Dedifferentiated amniotic fluid mesenchymal stem cell (primary cell): ENCODE measurements at regions not wholly inside any gene's neighbourhood (a gene's known extent, or its start where the extent isn't known, plus 50 kb on each side); places are given as distances from the start of the nearest gene placed in this dataset.

Experiments used
- DNase-seq: peaks from one replicate; pipeline ENCODE4 v3.0.0-alpha.2; 2016; ENCODE audit errors: extremely low spot score

DNA sequence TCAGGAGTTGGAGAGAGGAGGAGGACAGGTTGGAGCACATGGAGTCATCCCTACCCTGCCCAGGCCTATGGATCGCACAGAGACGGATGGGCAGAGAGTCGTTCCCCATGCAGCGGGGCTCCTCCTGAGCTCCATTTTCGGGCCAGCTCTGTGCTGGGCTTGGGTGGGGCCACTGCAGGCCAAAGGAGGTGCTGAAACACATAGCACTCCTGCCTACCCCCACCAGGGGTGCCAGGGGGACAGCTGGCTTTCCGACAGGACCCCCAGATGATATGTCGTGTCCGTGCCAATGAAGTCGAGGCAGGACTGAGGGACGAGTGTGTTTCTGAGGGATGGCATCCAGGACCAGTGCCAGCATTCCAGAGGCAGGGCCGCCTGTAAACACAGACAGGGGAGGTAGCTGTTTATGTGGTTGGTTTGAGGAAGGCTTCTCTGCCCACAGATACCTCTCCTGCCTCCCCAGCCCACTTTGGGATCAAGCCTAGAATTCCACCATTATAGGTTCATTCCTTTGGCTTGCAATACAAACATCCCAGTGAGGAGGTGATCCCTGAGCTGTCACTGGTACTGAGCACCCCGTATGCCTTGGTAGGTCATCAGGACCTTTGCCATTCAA is 116.6 kb downstream of the GLI2 start:
- no peak for DNase-seq

DNA sequence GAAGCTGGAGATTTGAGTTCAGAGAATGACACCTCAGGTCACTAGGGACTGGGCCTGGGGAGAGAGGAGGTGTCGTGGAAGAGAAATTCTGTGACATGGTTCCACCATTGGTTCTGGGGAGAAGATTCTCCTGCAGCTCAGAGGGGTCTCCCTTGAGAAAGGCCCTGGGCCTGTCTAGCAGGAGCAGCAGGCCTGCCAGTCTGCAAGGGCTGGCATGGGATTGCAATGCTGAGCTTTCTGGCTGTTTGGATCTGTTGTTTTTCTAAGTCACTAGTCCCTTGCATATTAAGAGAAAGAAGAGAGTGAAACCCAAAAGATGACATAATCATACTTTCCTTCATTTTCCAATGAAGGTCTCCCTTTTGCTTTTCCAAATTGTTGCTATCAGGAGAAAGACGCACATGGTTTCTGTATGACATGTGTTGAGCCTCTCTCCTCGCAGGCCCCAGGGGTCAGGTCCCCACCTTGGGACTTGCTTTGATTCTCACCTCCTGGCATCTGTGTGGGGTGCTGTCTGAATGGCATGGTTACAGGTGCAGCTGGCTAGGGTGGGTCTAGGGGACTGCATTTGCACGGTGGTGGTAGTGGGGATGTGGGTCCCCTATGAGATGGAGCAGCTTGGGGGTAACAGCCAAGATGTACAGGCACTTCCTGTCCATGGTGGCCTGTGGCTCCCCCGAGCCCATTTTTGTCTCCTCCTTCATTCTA is 117.8 kb downstream of the GLI2 start:
- no peak for DNase-seq

GRCh38 chr2:120854014-120854620 is 118.4 kb downstream of the GLI2 start:
- no peak for DNase-seq

GRCh38 chr2:120854766-120855530 is 119.3 kb downstream of the GLI2 start:
- DNase-seq = no peak

DNA sequence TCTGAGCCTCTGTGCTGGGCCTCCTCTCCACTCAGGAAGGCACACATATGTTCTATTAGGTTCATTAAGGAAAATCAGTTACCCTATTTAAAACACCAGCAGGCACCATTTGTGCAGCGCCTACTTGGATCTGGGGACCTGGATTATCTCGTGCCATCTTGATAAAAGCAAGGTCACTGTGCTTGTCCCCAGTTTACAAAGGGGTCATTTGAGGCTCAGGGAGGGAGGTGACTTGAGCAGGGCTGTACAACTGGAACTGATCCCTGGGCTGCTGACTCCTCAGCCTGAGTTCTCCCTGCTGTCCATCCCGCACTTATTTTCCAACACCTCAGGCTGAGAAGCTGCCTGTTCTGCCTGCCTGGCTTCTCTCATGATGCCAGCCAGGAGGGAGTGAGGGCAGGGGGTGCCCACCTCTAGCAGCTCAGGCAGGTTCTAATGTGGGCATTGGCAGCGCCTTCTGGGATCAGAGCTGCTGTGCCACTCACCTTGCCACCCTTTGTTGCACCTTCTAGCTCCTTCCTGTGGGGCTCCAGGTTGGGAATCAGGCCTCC is 120.3 kb downstream of the GLI2 start:
- DNase-seq = no peak

DNA sequence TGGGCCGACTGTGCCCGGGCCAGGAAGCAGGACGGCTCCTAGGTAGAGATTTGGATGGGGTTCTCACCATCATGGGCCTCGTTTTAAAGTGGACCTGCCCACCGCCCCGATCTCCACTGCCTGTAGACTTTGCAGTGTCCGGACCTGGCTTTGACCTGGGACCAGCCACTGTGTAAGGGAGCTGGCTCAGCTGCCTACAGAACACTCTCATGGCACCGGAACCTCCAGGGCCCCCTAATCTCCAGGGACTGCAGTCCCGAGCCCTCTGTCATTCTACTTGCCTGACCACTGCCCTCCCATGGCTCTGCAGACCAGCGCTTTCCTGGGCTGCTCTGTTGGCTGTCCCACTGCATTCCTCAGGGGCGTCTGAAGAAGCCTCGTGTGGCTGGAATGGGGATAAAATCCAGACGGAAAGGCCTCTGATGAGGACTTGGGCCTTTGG is 120.8 kb downstream of the GLI2 start:
- no peak for DNase-seq

- DNase-seq = no peak
Measured at GRCh38 chr2:120857422-120857821, 121.8 kb downstream of the GLI2 start.

- no peak for DNase-seq
Measured at GRCh38 chr2:120857931-120858330, 122.3 kb downstream of the GLI2 start.

GRCh38 chr2:120858361-120859106 is 122.9 kb downstream of the GLI2 start:
- DNase-seq = no peak

DNA sequence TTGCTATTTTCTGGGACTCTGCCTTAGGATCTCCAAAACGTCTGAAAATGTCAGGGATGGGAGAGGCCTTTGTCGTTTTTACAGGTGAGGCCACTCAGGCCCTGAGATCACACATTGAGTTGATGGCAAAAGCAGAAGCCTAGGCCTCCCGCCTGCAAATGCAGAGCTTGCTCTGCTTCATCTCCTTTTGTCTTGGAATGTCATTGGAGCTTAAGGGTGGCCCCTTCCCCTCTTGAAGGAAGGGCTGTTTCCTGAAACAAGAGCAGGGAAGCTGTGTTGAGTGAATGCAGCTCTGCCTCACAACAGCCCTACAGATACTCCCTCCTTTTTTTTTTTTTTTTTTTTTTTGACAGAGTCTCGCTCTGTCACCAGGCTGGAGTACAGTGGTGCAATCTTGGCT is 123.5 kb downstream of the GLI2 start:
- no peak for DNase-seq

DNA sequence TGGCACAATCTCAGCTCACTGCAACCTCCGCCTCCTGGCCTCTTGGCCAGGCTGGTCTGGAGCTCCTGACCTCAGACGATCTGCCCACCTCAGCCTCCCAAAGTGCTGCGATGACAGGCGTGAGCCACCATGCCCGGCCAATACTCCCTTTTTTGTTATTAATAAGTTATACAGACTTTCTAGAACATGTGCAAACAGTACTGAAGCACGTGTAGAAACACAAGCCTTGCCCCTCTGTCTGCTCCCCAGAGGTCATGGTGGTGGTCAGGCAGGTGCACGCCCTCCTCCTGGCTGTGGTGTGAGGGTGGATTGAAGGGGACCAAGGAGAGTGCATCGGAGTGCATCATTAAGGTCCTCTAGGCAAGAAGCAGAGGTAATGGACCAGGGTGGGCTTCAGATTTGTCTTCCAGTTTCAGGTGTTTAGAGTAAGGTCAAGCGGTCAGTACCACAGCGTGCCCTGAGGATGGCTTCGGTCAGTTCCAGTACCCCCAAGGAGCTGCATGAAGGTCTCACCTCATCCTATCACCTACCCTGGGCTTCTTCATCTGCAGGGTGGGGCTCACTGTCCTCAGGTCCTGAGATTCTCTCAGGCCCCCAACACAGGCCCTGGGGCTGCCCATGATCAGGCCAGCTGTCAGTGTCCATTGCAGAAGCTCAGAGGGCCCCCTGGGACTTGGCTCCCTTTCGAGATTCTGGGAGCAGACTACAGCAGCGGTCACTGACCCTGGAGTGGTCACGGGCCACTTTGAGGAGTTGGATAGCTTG is 124.3 kb downstream of the GLI2 start:
- DNase-seq = no peak

DNA sequence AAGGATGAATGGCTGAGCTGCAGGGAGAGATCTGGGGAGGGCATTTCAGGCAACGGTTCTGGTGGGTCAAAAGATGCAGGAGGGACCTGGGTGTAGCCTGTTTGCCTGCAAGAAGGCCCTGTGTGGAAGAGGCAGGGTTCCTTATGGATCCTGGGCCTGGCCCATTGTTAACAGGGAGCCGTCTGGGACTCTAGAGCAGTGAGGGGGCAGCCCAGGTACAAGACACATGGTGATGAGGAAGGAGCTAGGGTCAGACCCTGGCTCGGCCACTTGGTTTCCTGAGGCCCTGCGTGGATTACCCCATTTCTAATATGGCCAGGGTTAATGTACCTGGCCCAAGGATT is 124.9 kb downstream of the GLI2 start:
- DNase-seq = no peak

GRCh38 chr2:120861191-120861575 is 125.5 kb downstream of the GLI2 start:
- DNase-seq = no peak

GRCh38 chr2:120861576-120862191 is 126.0 kb downstream of the GLI2 start:
- no peak for DNase-seq

GRCh38 chr2:120862201-120863060 is 126.8 kb downstream of the GLI2 start:
- DNase-seq = no peak

DNA sequence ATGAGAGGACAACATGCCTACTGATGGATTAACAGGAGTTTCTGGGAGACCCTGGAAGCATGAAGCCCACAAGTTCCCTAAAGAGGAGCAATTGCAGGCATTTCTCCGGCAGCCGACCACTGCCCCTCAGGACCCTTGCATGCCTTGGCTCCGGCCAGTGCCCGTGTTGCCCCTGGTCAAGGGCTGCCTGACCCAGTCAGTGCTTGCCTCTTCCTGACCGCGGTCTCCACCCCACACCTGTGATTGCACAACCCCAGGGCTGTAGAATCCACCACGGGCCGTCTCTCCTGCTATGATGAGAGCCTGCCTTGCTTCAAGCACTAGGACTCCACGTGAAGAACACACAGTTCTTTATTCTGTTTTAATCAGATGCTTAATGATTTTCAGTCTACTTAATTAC is 127.5 kb downstream of the GLI2 start:
- no peak for DNase-seq

DNA sequence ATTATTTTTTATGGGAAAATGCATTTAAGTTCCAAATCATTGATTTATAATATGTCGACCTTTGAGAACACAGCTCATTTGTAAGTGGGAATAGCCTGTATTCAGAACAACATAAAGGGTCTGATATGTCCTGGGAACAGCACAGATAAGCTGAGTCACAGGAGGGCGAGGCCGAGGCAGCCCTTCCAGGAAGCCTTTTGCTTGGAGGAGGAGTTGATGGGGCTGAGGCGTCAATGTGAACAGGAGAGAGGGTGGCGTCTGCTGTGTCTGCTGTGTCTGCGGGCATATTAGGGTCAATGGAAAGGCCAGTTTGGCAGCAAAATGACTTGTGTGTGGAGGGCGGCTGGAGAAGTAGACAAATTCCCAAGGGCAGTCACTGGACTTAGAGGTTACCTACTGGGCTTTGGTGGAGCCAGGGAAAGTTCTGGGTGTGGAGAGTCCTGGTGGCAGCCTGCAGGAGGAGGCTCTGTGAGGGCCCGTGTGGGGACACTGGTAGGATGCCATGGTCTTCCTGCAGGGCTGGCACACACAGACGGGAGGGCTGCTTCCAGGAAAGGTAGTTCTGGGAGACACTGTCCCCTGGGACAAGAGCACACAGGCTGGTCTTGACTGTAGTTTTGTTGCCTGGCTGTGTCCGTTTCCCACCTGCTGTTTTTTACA is 128.1 kb downstream of the GLI2 start:
- no peak for DNase-seq

DNA sequence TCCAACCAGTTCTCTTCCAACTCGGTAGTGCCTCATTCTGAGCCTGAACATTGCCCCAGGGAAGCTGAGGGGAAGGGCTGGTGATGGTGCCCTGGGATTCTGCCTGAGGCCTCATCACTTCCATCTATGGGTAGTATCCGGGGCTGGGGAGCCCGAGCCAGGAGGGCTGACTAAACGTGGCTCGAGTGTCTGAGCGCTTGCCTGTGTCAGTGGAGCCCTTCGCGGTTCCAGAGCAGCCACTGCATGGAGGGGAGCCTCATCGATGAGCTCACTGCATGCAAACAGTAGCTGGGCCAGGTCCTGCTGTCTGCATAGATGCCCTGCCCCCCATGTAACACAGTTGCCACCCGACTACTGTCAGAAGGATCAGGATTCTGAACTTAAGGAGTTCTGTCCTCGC is 129.3 kb downstream of the GLI2 start:
- no peak for DNase-seq

- DNase-seq = no peak
Measured at GRCh38 chr2:120865656-120866055, 130.0 kb downstream of the GLI2 start.
